AG20443 (cell line): ENCODE measurements at regions not wholly inside any gene's neighbourhood (a gene's known extent, or its start where the extent isn't known, plus 50 kb on each side); places are given as distances from the start of the nearest gene placed in this dataset.

Experiments
- DNase-seq: peaks from one replicate; pipeline ENCODE4 v3.0.0; 2012; ENCODE audit warnings: low spot score, mixed read lengths

GRCh38 chr2:71839826-71840225, 307.8 kb downstream of the CYP26B1 start:
- DNase-seq = no peak

GRCh38 chr2:71834796-71835195, 312.9 kb downstream of the CYP26B1 start:
- DNase-seq = no peak

GRCh38 chr2:71833855-71834560, 313.7 kb downstream of the CYP26B1 start:
- peak; percentile 74 for DNase-seq

GRCh38 chr2:71833272-71833671, 314.4 kb downstream of the CYP26B1 start:
- DNase-seq = no peak

GRCh38 chr2:71832844-71833243, 314.8 kb downstream of the CYP26B1 start:
- DNase-seq = no peak

GRCh38 chr2:71832388-71832787, 315.3 kb downstream of the CYP26B1 start:
- DNase-seq = no peak

GRCh38 chr2:71831193-71831577, 316.5 kb downstream of the CYP26B1 start:
- peak; percentile 93 for DNase-seq

- peak; percentile 35 for DNase-seq
These were observed 317.0 kb downstream of the CYP26B1 start for GRCh38 chr2:71830497-71831192.

GRCh38 chr2:71829008-71829407, 318.7 kb downstream of the CYP26B1 start:
- no peak for DNase-seq

- no peak for DNase-seq
These were observed 319.7 kb downstream of the CYP26B1 start for GRCh38 chr2:71827973-71828372.

GRCh38 chr2:71827524-71827901, 320.1 kb downstream of the CYP26B1 start:
- no peak for DNase-seq

- no peak for DNase-seq
These were observed 320.7 kb downstream of the CYP26B1 start for GRCh38 chr2:71826826-71827523.

GRCh38 chr2:71826299-71826698, 321.4 kb downstream of the CYP26B1 start:
- no peak for DNase-seq

- DNase-seq = no peak
These were observed 323.2 kb downstream of the CYP26B1 start for GRCh38 chr2:71824436-71824835.

- DNase-seq = no peak
These were observed 324.1 kb downstream of the CYP26B1 start for GRCh38 chr2:71823526-71823925.

GRCh38 chr2:71822463-71822862, 325.2 kb downstream of the CYP26B1 start:
- no peak for DNase-seq

- DNase-seq = no peak
These were observed 325.8 kb downstream of the CYP26B1 start for GRCh38 chr2:71821856-71822255.

GRCh38 chr2:71816815-71817214, 330.8 kb downstream of the CYP26B1 start:
- peak; percentile 4 for DNase-seq

GRCh38 chr2:71815701-71816474, 331.8 kb downstream of the CYP26B1 start:
- no peak for DNase-seq

- DNase-seq = no peak
These were observed 332.8 kb downstream of the CYP26B1 start for GRCh38 chr2:71814885-71815284.

- peak; percentile 35 for DNase-seq
These were observed 333.7 kb downstream of the CYP26B1 start for GRCh38 chr2:71813807-71814470.

GRCh38 chr2:71813315-71813714, 334.3 kb downstream of the CYP26B1 start:
- no peak for DNase-seq
